Right ventricle myocardium superior (tissue), 1 donor: ENCODE measurements at regions not wholly inside any gene's neighbourhood (a gene's known extent, or its start where the extent isn't known, plus 50 kb on each side); places are given as distances from the start of the nearest gene placed in this dataset.

ENCODE experiments used
- ATAC-seq: fragments of 200-7000 bp; cut with Tn5 transposase; one replicate; pipeline ENCODE4 v1.9.1; 2020; ENCODE audit warnings: mild to moderate bottlenecking; ENCODE audit not compliant: poor library complexity
- DNase-seq: peaks from one replicate; pipeline ENCODE4 v3.0.0-alpha.2; 2020
- intact Hi-C: fragments of 100-400 bp; cut with DNase I; formaldehyde crosslinking; loops from one replicate; pipeline ENCODE4 v1.11.2; 2022
- donor health status: DM: no; HTN: yes; CAD: no; lungs with severe emphysema.

GRCh38 chr11:26777372-26777808, 55.5 kb upstream of the SLC5A12 start:
- ATAC-seq (no peak), DNase-seq (no peak)
- intact Hi-C loops, result no loop called here

DNA sequence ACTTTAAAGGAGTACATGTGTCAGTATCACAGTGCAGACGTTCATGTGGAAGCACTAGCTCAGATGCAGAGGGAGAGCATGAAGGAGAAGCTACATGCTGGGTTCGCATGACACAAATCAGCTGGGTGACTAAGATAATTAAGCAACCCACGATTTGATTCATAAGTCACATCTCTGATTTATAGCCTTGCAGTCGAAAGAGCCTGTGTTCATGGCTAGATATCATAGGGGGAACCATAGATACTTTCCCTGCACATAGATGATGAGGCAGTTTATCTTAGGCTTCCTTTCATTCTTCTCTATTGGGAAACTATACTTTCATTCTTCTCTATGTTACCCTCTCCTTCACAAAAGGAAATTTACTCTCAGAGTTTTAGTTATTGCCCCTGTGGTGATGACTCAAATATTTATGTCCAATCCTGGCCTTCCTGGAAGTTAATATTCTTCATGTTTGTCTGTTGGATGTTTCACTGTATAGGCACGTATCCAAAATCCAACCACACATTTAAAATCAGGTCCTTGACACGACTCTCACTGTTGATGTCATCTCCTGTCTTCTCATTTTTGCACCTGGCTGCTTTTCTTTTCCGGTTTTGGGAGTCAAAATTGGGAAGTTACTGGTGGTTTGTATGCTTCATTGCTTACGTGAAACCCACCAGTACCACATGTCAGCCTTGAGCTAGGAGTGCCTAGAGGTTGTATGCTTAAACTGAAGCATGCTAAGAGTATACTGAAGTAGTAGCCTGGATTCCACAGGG, 56.3 kb upstream of the SLC5A12 start:
- no peak for ATAC-seq
- DNase-seq, result no peak
- intact Hi-C loops, result no loop called here

DNA sequence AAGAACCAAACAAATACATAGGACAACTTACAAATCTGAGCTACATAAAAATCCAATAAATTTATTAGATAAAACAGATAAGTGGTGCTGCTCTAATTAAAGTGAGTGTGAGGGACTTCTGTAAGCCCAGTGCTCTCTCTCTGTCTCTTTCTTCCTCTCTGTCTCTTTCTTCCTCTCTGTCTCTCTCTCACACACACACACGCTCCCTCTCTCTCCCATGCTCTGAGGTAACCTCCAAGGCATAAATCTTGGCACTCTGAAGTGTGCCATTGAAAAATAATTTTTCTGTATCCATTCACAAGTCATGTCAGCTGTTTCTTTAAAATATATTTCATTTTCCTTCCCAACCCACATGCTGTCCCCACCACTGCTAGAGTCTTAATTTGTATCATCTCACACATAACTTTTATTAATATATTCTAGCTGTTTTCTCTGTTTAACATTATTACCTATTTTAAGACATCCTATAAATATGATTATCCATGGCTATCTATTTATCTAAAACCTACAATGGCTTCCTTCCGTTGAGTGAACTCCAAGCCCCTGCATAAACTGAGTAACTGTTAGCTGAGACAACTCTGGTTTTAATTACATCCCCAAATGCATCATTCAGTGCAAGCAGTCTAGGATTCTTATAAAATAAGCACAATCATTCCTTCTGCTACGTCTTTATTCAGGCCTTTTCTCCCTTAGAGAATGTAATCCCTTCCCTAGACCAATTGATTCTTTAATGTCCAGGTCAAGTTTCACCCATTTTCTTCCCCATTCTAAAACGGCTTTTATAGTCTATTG, 57.4 kb upstream of the SLC5A12 start:
- DNase-seq, result no peak
- intact Hi-C loops, result no loop called here
- ATAC-seq, result no peak

DNA sequence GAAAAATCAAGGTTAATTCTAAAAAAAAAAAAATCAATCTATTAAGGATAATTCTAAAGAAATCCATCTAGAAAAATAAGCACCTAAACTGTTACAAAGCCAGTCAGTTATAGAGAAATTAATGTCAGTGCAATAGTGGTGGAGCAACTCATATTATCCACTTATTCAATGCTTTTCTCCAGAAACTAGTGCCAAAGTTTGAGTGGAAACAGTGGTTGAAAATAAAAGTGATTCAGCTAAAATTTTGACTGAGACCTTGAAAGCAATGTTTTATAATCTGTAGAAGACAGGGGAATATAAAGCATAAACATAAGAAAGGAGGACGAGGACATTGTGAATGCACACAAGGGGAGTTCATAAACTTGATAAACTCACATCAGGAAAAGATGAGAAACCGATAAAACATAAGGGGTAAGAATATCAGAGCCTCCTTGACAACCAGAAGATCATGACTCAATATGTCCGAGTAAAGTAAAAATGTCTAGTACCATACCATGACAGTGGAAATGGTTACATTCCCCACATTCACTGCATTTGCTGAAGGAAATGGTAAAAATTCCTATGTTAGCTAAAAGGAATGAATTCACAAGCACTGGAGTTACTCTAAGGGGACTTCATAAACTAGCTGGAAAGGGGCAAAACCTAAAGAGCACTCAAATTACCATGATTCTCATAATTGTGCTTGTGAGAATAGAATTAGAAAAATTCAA, 58.7 kb upstream of the SLC5A12 start:
- intact Hi-C loops, result no loop called here
- DNase-seq (no peak), ATAC-seq (no peak)

GRCh38 chr11:26782220-26782965, 60.5 kb upstream of the SLC5A12 start:
- intact Hi-C loops, result no loop called here
- DNase-seq (no peak), ATAC-seq (no peak)

GRCh38 chr11:26783997-26784396, 62.1 kb upstream of the SLC5A12 start:
- no peak for DNase-seq
- intact Hi-C loops, result no loop called here

GRCh38 chr11:26790738-26791137, 68.9 kb upstream of the SLC5A12 start:
- ATAC-seq (no peak), DNase-seq (no peak)
- intact Hi-C loops, result no loop called here

More at GRCh38 chr11:26783997-26784396, 62.1 kb upstream of the SLC5A12 start:
- no peak for ATAC-seq

DNA sequence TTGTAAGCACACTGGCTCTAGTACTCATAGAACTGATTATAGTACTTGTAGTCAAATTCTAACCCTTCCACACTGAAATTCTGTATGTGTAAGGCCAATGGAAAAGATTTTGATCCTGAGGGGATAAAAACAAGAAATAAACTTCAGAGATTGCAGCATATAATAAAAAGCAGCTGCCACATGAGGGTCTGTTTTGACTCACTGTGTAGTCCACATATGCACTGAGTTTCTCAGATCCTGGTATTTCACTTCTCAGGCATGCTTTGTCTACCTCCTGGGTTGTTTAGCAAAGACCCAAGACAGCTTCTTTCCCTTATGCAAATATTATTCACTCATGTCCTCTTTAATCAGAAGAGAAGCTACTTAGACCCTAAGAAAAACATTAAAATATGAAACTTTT, 71.1 kb upstream of the SLC5A12 start:
- no peak for ATAC-seq
- intact Hi-C loops, result no loop called here

DNA sequence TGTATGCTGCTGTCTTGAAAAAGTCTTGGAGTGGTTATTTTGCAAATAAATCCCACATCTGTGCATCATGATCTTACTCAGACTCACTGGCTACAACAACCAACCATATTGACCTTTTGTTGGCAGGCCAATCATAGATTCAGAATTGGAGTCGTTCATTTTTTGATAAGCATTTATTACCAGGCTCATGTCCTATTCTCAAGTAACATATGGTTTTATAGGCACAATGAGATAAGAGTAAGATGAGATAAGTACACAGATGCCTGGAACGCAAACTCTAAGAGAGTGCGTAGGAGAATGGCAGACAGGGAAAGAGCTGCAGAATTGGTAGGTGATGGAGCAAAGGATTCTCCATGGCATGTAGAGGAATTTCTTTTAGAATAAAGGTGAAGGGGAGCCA, 71.6 kb upstream of the SLC5A12 start:
- intact Hi-C loops, result no loop called here
- no peak for ATAC-seq
- no peak for DNase-seq

More for the DNA sequence above, 71.1 kb upstream of the SLC5A12 start:
- DNase-seq, result no peak

DNA sequence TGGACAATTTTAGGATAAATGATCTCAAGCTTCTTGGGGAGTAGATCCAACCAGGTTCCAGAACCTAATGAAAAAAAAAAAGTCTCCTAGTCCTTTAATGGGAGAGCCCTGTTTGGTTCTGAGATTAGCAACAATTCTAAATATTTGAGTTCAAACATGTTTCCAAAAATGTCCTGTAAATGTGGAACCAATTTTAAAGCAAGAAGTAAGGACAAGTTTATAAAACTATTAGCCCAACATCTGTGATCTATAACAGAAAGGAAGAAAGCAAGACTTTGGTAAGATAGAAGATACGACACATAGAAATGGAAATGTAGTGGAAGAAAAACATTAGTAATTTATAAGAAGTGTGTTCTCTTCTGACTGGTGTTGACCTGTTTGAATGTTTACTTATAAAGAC, 79.7 kb upstream of the SLC5A12 start:
- no peak for DNase-seq
- intact Hi-C loops, result no loop called here
- no peak for ATAC-seq

DNA sequence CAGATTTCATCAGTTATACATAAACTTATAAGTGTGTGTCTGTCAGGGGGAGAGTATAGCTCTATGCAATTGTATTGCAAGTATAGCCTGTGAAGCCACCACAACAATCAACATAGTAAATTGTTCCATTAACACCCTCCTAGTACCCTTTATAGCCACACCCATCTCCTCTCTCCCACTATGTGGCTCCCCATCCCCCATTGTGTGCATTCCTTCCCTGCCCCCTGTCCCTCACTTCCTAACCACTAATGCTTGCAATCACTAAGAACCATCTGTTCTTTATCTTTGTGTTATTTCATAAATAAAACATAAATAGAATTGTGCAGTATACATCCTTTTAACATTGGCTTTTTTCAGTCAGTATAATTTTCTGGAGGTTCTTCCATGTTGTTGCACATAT, 83.1 kb upstream of the SLC5A12 start:
- intact Hi-C loops, result no loop called here
- ATAC-seq, result no peak

GRCh38 chr11:26806219-26806618, 84.4 kb upstream of the SLC5A12 start:
- ATAC-seq, result no peak
- intact Hi-C loops, result no loop called here
- DNase-seq, result no peak

More for the DNA sequence above, 83.1 kb upstream of the SLC5A12 start:
- DNase-seq, result no peak

- ATAC-seq (peak; percentile 68), DNase-seq (no peak)
- intact Hi-C loops, result no loop called here
Observed at GRCh38 chr11:26820739-26821138, 98.9 kb upstream of the SLC5A12 start.

DNA sequence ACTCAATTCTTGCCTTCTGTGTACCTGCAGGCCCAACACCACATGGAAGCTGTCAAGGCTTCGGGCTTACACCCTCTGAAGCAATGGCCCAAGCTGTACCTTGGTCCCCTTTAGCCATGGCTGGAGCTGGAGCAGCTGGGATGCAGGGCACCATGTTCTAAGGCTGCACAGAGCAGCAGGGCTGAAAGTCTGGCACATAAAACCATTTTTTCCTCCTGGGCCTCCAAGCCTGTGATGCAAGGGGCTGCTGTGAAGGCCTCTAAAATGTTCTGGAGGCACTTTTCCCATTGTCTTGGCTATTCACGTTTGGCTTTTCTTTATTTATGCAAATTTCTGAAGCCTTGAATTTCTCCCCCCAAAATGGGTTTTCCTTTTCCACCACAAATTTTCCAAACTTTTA, 102.1 kb upstream of the SLC5A12 start:
- ATAC-seq (no peak), DNase-seq (no peak)
- intact Hi-C loops, result no loop called here

GRCh38 chr11:26827567-26828081, 105.8 kb upstream of the SLC5A12 start:
- no peak for DNase-seq
- ATAC-seq, result no peak
- intact Hi-C loops, result no loop called here

GRCh38 chr11:26828288-26828687, 106.4 kb upstream of the SLC5A12 start:
- DNase-seq, result no peak
- intact Hi-C loops, result no loop called here
- no peak for ATAC-seq

DNA sequence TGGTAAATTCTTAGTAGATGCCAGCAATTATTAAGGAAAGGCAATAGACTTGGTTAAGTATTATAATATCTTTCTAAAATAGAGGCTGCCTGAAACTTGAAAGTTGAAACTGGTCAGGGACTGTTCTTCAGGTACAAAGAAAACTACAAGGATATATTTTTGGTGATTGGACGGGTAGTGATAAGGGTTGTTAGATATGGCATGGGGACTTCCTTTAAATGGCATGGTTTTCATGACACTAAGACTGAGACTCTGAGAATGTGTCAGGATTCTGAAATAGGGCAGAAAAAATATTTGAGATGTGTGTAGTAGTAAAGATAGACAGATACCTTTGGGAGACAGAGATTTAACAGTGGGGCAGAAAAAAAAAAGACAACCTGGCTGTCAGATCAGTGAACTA, 108.4 kb upstream of the SLC5A12 start:
- no peak for DNase-seq
- no peak for ATAC-seq
- intact Hi-C loops, result no loop called here

DNA sequence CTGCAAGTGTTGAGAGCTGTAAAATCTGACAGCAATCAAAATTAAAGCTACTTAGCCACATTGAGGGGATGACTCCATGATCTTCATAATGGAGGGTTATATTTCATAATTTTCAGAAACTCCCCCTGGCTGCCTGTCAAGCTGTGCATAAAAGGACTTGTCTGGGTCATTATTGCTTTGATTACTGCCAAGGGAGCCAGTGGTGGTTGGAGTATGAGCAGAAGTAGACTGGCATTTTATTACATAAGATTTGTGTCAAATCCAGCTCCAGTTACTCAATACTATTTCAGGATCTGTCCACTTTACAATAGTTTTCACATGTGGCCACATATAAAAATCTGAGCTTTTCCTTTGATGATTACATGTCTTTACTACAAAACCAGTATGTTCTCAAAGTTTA, 108.9 kb upstream of the SLC5A12 start:
- ATAC-seq (no peak), DNase-seq (no peak)
- intact Hi-C loops, result no loop called here

GRCh38 chr11:26834601-26835000, 112.7 kb upstream of the SLC5A12 start:
- no peak for DNase-seq
- intact Hi-C loops, result no loop called here

More at GRCh38 chr11:26834601-26835000, 112.7 kb upstream of the SLC5A12 start:
- ATAC-seq, result no peak
